Urinary bladder (tissue), 3 donors: ENCODE measurements at regions not wholly inside any gene's neighbourhood (a gene's known extent, or its start where the extent isn't known, plus 50 kb on each side); places are given as distances from the start of the nearest gene placed in this dataset.

Experiments used
- DNase-seq: peaks from one replicate; pipeline ENCODE4 v3.0.0-alpha.2; 2015; ENCODE audit errors: extremely low spot score
- H3K27ac ChIP-seq: one replicate; pipeline ENCODE4 v1.5.1; 2013; ENCODE audit warnings: low read depth, mild to moderate bottlenecking, moderate library complexity
- H3K36me3 ChIP-seq: one replicate; pipeline ENCODE4 v1.6.1; 2013; ENCODE audit warnings: mild to moderate bottlenecking, moderate library complexity; ENCODE audit not compliant: insufficient read depth
- H3K4me1 ChIP-seq: one replicate; pipeline ENCODE4 v1.6.1; 2013; ENCODE audit warnings: mild to moderate bottlenecking, moderate library complexity; ENCODE audit not compliant: insufficient read depth
- H3K4me3 ChIP-seq: one replicate; pipeline ENCODE4 v1.5.1; 2013; ENCODE audit warnings: low read depth, low read length
- WGBS: extraction: QIAGEN DNeasy Blood & Tissue Kit; methylation state at CpG from one replicate; pipeline ENCODE4 v1.1.7; 2013; 5-methylcytosine and 5-hydroxymethylcytosine counted together
- donor health status: healthy with polysubstance abuse.
- donor health status: healthy.

GRCh38 chr17:53141731-53142130 lies 681.0 kb upstream of the KIF2B start:
- DNase-seq = no peak
- no peak overlapping the region for H3K27ac ChIP-seq

GRCh38 chr17:53141280-53141679 lies 681.4 kb upstream of the KIF2B start:
- H3K36me3 ChIP-seq = no peaks in the 10 kb centered on the region
- H3K27ac ChIP-seq = no peak overlapping the region
- DNase-seq = no peak
- WGBS = 56% methylated on average over 3 of the region's 3 CpGs
- no peak overlapping the region for H3K4me3 ChIP-seq
- no peaks in the 10 kb centered on the region for H3K4me1 ChIP-seq

More at GRCh38 chr17:53141731-53142130, 681.0 kb upstream of the KIF2B start:
- Histone ChIP-seq H3K4me1 (no peaks in the 10 kb centered on the region), H3K36me3 (no peaks in the 10 kb centered on the region), H3K4me3 (no peak overlapping the region)
- WGBS = 92% methylated on average over 3 of the region's 3 CpGs

- no peak overlapping the region for H3K27ac ChIP-seq
- H3K36me3 ChIP-seq = no peaks in the 10 kb centered on the region
- H3K4me1 ChIP-seq = no peaks in the 10 kb centered on the region
- H3K4me3 ChIP-seq = no peak overlapping the region
- peak; percentile 28 for DNase-seq
Measured at GRCh38 chr17:53137869-53138268, 684.9 kb upstream of the KIF2B start.

GRCh38 chr17:53135969-53136368 lies 686.8 kb upstream of the KIF2B start:
- no peaks in the 10 kb centered on the region for H3K4me1 ChIP-seq
- 49% methylated on average over 3 of the region's 3 CpGs for WGBS
- no peak for DNase-seq
- no peak overlapping the region for H3K4me3 ChIP-seq
- no peaks in the 10 kb centered on the region for H3K36me3 ChIP-seq
- H3K27ac ChIP-seq = no peak overlapping the region

- Histone ChIP-seq H3K4me1 (no peaks in the 10 kb centered on the region), H3K4me3 (no peak overlapping the region), H3K27ac (no peak overlapping the region), H3K36me3 (no peaks in the 10 kb centered on the region)
- no peak for DNase-seq
- WGBS = 61% methylated on average over 5 of the region's 5 CpGs
Measured at GRCh38 chr17:53134548-53134947, 688.2 kb upstream of the KIF2B start.

GRCh38 chr17:53133876-53134275 lies 688.9 kb upstream of the KIF2B start:
- 57% methylated on average over 5 of the region's 5 CpGs for WGBS

GRCh38 chr17:53129863-53130262 lies 692.9 kb upstream of the KIF2B start:
- no peak overlapping the region for H3K27ac ChIP-seq
- no peak overlapping the region for H3K4me3 ChIP-seq
- no peak for DNase-seq
- 99% methylated on average over 2 of the region's 2 CpGs for WGBS
- H3K36me3 ChIP-seq = no peaks in the 10 kb centered on the region
- H3K4me1 ChIP-seq = no peaks in the 10 kb centered on the region

More at GRCh38 chr17:53133876-53134275, 688.9 kb upstream of the KIF2B start:
- DNase-seq = no peak
- Histone ChIP-seq H3K4me3 (no peak overlapping the region), H3K4me1 (no peaks in the 10 kb centered on the region), H3K36me3 (no peaks in the 10 kb centered on the region), H3K27ac (no peak overlapping the region)

- Histone ChIP-seq H3K4me3 (no peak overlapping the region), H3K27ac (no peak overlapping the region), H3K36me3 (no peaks in the 10 kb centered on the region), H3K4me1 (no peaks in the 10 kb centered on the region)
- DNase-seq = no peak
- 89% methylated on average over 3 of the region's 3 CpGs for WGBS
Measured at GRCh38 chr17:53127331-53127730, 695.4 kb upstream of the KIF2B start.

- no peak overlapping the region for H3K27ac ChIP-seq
- no peak for DNase-seq
- H3K4me1 ChIP-seq = no peaks in the 10 kb centered on the region
- no peak overlapping the region for H3K4me3 ChIP-seq
- no peaks in the 10 kb centered on the region for H3K36me3 ChIP-seq
Measured at GRCh38 chr17:53122966-53123365, 699.8 kb upstream of the KIF2B start.

GRCh38 chr17:53119773-53120172 lies 703.0 kb upstream of the KIF2B start:
- WGBS = 80% methylated on average over 2 of the region's 2 CpGs
- Histone ChIP-seq H3K4me3 (no peak overlapping the region), H3K4me1 (no peaks in the 10 kb centered on the region), H3K36me3 (no peaks in the 10 kb centered on the region), H3K27ac (no peak overlapping the region)
- DNase-seq = no peak

- no peaks in the 10 kb centered on the region for H3K36me3 ChIP-seq
- 61% methylated on average over 2 of the region's 2 CpGs for WGBS
- H3K4me3 ChIP-seq = no peak overlapping the region
- H3K4me1 ChIP-seq = no peaks in the 10 kb centered on the region
- H3K27ac ChIP-seq = no peak overlapping the region
- DNase-seq = no peak
Measured at GRCh38 chr17:53118948-53119347, 703.8 kb upstream of the KIF2B start.

GRCh38 chr17:53106886-53107285 lies 715.8 kb upstream of the KIF2B start:
- DNase-seq = no peak
- Histone ChIP-seq H3K27ac (no peak overlapping the region), H3K4me1 (no peaks in the 10 kb centered on the region), H3K36me3 (no peaks in the 10 kb centered on the region), H3K4me3 (no peak overlapping the region)

- 95% methylated on average over 2 of the region's 2 CpGs for WGBS
- no peak overlapping the region for H3K4me3 ChIP-seq
- no peaks in the 10 kb centered on the region for H3K4me1 ChIP-seq
- no peaks in the 10 kb centered on the region for H3K36me3 ChIP-seq
- DNase-seq = no peak
- H3K27ac ChIP-seq = no peak overlapping the region
Measured at GRCh38 chr17:53101706-53102105, 721.0 kb upstream of the KIF2B start.

GRCh38 chr17:53100126-53100525 lies 722.6 kb upstream of the KIF2B start:
- H3K27ac ChIP-seq = no peak overlapping the region
- H3K36me3 ChIP-seq = no peaks in the 10 kb centered on the region
- no peak overlapping the region for H3K4me3 ChIP-seq
- H3K4me1 ChIP-seq = no peaks in the 10 kb centered on the region
- no peak for DNase-seq
- 73% methylated on average over 3 of the region's 3 CpGs for WGBS

GRCh38 chr17:53093391-53093790 lies 729.3 kb upstream of the KIF2B start:
- Histone ChIP-seq H3K27ac (no peak overlapping the region), H3K4me3 (no peak overlapping the region), H3K4me1 (no peaks in the 10 kb centered on the region), H3K36me3 (no peaks in the 10 kb centered on the region)
- DNase-seq = no peak
- WGBS = 69% methylated on average over 1 of the region's 1 CpG
